ENCODE measurements at regions not wholly inside any gene's neighbourhood (a gene's known extent, or its start where the extent isn't known, plus 50 kb on each side); places are given as distances from the start of the nearest gene placed in this dataset.
A peak's percentile ranks its signal among the peaks of the same experiment; 100 is the strongest.

GRCh38 chr6:21457647-21458046, 135.9 kb upstream of the SOX4 start:
- Mint-ChIP-seq H3K4me3 (no peak overlapping the region), H3K9me3 (no peaks in the 10 kb centered on the region), H3K27me3 (ENCODE audit: low read depth) (no peaks in the 10 kb centered on the region), H3K36me3 (ENCODE audit: low read depth) (no peaks in the 10 kb centered on the region), H3K27ac (no peak overlapping the region), H3K4me1 (peaks cover 16% of the 10 kb centered on the region)
- TF ChIP-seq, protein P1, sequence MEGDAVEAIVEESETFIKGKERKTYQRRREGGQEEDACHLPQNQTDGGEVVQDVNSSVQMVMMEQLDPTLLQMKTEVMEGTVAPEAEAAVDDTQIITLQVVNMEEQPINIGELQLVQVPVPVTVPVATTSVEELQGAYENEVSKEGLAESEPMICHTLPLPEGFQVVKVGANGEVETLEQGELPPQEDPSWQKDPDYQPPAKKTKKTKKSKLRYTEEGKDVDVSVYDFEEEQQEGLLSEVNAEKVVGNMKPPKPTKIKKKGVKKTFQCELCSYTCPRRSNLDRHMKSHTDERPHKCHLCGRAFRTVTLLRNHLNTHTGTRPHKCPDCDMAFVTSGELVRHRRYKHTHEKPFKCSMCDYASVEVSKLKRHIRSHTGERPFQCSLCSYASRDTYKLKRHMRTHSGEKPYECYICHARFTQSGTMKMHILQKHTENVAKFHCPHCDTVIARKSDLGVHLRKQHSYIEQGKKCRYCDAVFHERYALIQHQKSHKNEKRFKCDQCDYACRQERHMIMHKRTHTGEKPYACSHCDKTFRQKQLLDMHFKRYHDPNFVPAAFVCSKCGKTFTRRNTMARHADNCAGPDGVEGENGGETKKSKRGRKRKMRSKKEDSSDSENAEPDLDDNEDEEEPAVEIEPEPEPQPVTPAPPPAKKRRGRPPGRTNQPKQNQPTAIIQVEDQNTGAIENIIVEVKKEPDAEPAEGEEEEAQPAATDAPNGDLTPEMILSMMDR (IDR thresholded peaks at IDR 0.05; ENCODE audit: unreplicated experiment in 3 of 3): no peak

GRCh38 chr6:21459641-21460040, 133.9 kb upstream of the SOX4 start:
- TF ChIP-seq, protein P1 (IDR thresholded peaks at IDR 0.05; ENCODE audit: unreplicated experiment in 3 of 3): no peak
- Mint-ChIP-seq H3K36me3 (ENCODE audit: low read depth) (no peaks in the 10 kb centered on the region), H3K4me1 (peaks cover 16% of the 10 kb centered on the region), H3K27me3 (ENCODE audit: low read depth) (no peaks in the 10 kb centered on the region), H3K4me3 (no peak overlapping the region), H3K27ac (peak overlapping the region in 1 of 3 experiments; percentile 39), H3K9me3 (no peaks in the 10 kb centered on the region)

DNA sequence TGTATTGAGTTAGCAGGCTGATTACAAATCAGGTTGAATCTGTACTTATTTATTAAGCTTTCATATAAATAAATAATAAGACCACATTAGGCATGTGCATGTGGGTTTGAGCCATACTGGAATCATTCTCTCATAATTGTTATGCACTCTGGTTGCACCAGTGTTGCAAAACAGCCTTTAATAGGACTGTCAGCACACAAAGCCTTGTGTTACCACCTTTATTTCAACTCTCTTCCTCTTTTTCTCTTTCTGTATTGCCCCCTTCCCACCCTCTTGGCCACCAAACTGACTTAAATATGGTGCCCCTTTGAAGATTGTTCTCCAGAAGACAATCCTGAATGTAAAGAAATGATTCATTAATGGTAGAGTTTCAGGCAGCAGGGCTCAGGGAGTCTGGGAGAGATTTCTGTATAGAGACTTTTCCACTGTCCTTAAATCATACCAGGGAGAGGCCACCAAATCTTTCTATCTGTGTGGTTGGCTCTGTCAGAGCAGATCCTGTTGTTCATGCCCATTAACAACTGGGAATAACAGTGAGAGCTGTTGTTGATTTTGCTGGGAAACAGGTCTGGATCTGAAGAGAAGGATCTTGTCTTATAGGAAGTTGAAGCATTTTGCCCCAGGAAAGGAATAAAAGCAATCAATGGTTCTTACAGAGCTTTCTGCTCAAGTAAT, 131.6 kb upstream of the SOX4 start:
- H3K36me3 Mint-ChIP-seq (ENCODE audit: low read depth): no peaks in the 10 kb centered on the region
- no peaks in the 10 kb centered on the region for H3K9me3 Mint-ChIP-seq
- TF ChIP-seq, protein P1 (IDR thresholded peaks at IDR 0.05; ENCODE audit: unreplicated experiment in 3 of 3): no peak

DNA sequence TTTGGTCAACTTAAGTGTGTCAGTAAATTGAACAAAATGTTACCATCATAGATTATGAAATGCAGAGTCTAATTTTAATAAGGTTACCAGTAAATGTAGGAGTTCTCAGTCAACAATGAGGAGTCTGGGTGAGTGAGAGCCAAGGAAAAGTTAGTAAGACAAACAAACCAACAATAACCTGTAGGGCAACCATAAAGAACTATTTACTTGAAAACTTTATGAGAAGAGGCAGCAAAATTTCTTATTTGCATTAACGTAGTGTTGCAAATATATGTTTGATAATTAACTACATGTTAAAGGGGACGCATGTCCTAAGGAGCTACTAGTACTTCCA, 131.1 kb upstream of the SOX4 start:
- TF ChIP-seq, protein P1 (IDR thresholded peaks at IDR 0.05; ENCODE audit: unreplicated experiment in 3 of 3): no peak
- Mint-ChIP-seq H3K9me3 (no peaks in the 10 kb centered on the region), H3K27ac (peak overlapping the region in 1 of 3 experiments; percentile 54), H3K4me3 (no peak overlapping the region), H3K27me3 (ENCODE audit: low read depth) (peaks cover 4% of the 10 kb centered on the region), H3K4me1 (peaks cover 4% of the 10 kb centered on the region), H3K36me3 (ENCODE audit: low read depth) (no peaks in the 10 kb centered on the region)

More for the DNA sequence above, 131.6 kb upstream of the SOX4 start:
- Mint-ChIP-seq H3K4me1 (peaks cover 4% of the 10 kb centered on the region), H3K27me3 (ENCODE audit: low read depth) (peaks cover 4% of the 10 kb centered on the region), H3K4me3 (no peak overlapping the region), H3K27ac (peak overlapping the region in 1 of 3 experiments; percentile 54)

DNA sequence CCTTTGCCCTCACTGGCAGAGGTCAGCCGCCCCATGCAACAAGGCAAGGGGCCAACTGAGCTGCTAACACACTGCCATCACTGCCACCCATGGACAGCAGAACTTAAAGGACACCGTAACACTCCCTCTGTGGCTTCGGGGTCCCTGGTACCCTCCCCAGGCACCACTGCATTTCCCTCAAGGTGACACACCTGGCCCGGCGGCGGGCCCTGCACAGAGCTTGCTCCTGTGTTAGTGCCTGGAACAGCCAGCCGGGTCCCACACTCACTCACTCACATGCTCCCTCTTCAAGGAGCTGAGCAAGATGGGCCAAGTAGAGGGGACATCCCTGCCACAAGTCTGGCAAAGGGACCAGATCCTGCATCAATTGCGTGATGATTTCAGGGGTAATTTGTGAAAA, 126.5 kb upstream of the SOX4 start:
- TF ChIP-seq, protein P1 (IDR thresholded peaks at IDR 0.05; ENCODE audit: unreplicated experiment in 3 of 3): no peak
- H3K27ac Mint-ChIP-seq: no peak overlapping the region
- peaks cover 3% of the 10 kb centered on the region for H3K9me3 Mint-ChIP-seq
- H3K36me3 Mint-ChIP-seq (ENCODE audit: low read depth): peaks cover 4% of the 10 kb centered on the region
- H3K4me1 Mint-ChIP-seq: peaks cover 8% of the 10 kb centered on the region
- H3K27me3 Mint-ChIP-seq (ENCODE audit: low read depth): peaks cover 4% of the 10 kb centered on the region
- H3K4me3 Mint-ChIP-seq: no peak overlapping the region

GRCh38 chr6:21468461-21468860, 125.1 kb upstream of the SOX4 start:
- Mint-ChIP-seq H3K4me1 (peaks cover 8% of the 10 kb centered on the region), H3K27ac (peak overlapping the region in 1 of 3 experiments; percentile 16), H3K9me3 (peaks cover 3% of the 10 kb centered on the region), H3K36me3 (ENCODE audit: low read depth) (peaks cover 4% of the 10 kb centered on the region), H3K27me3 (ENCODE audit: low read depth) (peaks cover 4% of the 10 kb centered on the region), H3K4me3 (no peak overlapping the region)
- TF ChIP-seq, protein P1 (IDR thresholded peaks at IDR 0.05; ENCODE audit: unreplicated experiment in 3 of 3): no peak

All from nephron (organoid).